K562 (cell line): ENCODE measurements at regions not wholly inside any gene's neighbourhood (a gene's known extent, or its start where the extent isn't known, plus 50 kb on each side); places are given as distances from the start of the nearest gene placed in this dataset.

Source experiments
- ATAC-seq: fragments of 200-7000 bp; cut with Tn5 transposase; 3 replicates; pipeline ENCODE4 v1.9.1; 2020; ENCODE audit warnings: moderate library complexity
- BruUV-seq: library from RNA; stranded (reverse); fragments of 400-500 nt; replicated peaks from 2 replicates; lab custom pipeline; 2021; lab: Mats Ljungman, UMichigan
- CTCF ChIA-PET: fragments of 300-600 bp; formaldehyde crosslinking; extraction: SDS; loops from one replicate; lab custom pipeline; 2021; ENCODE audit warnings: low intra/inter-chr PET ratio; lab: Yijun Ruan, JAX
- POLR2A ChIA-PET: fragments of 300-600, 350-650 bp; sonication (Branson Sonifier 250); formaldehyde crosslinking; extraction: SDS; loops from one replicate; lab custom pipeline; 2021; ENCODE audit warnings: antibody characterized with exemption, inconsistent platforms; lab: Yijun Ruan, JAX
- DNase-seq, 4 experiments: peaks; one replicate each; pipeline versions ENCODE4 v3.0.0 to v3.0.0-alpha.2; 2011 to 2018; ENCODE audit warnings: low spot score in 3 of 4, mixed read lengths in 3 of 4; ENCODE audit errors: extremely low read depth in 1 of 4
- FAIRE-seq: peaks from 2 replicates; lab custom pipeline; 2011; peaks lifted over from hg19 to GRCh38; lab: Jason Lieb, UNC
- H2AFZ ChIP-seq: 2 replicates; pipeline ENCODE4 v1.6.0; 2011; ENCODE audit warnings: low read depth, low read length, control low read depth, inconsistent platforms
- H3K27ac ChIP-seq: fragments of 200-600 bp; 3 replicates; pipeline ENCODE4 v1.8.0; 2011; ENCODE audit warnings: low read depth, mild to moderate bottlenecking, control low read depth, inconsistent platforms, low read length, moderate library complexity, mixed read lengths; ENCODE audit errors: extremely low read depth
- H3K27me3 ChIP-seq, 2 experiments: fragments of 300-600 bp in 1 of 2; 2 replicates in 1 of 2; 3 replicates in 1 of 2; pipeline versions ENCODE4 v1.6.0 to v1.8.0; 2011; ENCODE audit warnings: inconsistent platforms in 2 of 2, low read length in 2 of 2, mild to moderate bottlenecking in 1 of 2, mixed read lengths in 1 of 2, moderate library complexity in 1 of 2; ENCODE audit not compliant: control insufficient read depth in 2 of 2, insufficient read depth in 2 of 2
- H3K36me3 ChIP-seq: fragments of 300-600 bp; 3 replicates; pipeline ENCODE4 v1.8.0; 2011; ENCODE audit warnings: mild to moderate bottlenecking, low read length, inconsistent platforms; ENCODE audit not compliant: control insufficient read depth, insufficient read depth
- H3K4me1 ChIP-seq, 2 experiments: fragments of 200-600 bp in 1 of 2; replicated peaks in 1 of 2; 2 replicates in 1 of 2; 3 replicates in 1 of 2; pipeline versions ENCODE4 v1.5.1 to v1.8.0; 2011; ENCODE audit warnings: inconsistent platforms in 2 of 2, low read length in 2 of 2, mild to moderate bottlenecking in 1 of 2, mixed read lengths in 1 of 2, moderate library complexity in 1 of 2; ENCODE audit not compliant: control insufficient read depth in 2 of 2, insufficient read depth in 2 of 2
- H3K4me2 ChIP-seq: 2 replicates; pipeline ENCODE4 v1.6.1; 2011; ENCODE audit warnings: low read length, control low read depth, inconsistent platforms, mixed read lengths; ENCODE audit not compliant: insufficient read depth
- H3K4me3 ChIP-seq: fragments of 200-600 bp; sonication (generic), shearing (Covaris generic); 2 replicates; pipeline ENCODE4 v1.5.1; 2016; ENCODE audit warnings: control low read depth, inconsistent platforms
- H3K79me2 ChIP-seq: fragments of 200-600 bp; 3 replicates; pipeline ENCODE4 v1.8.0; 2011; ENCODE audit warnings: low read length, inconsistent platforms; ENCODE audit not compliant: control insufficient read depth, insufficient read depth
- H3K9ac ChIP-seq, 2 experiments: 2 replicates each; pipeline versions ENCODE4 v1.6.0 to v1.6.1; 2011; ENCODE audit warnings: low read depth in 2 of 2, low read length in 2 of 2, control low read depth in 1 of 2, inconsistent platforms in 1 of 2, mild to moderate bottlenecking in 1 of 2, mixed read lengths in 1 of 2; ENCODE audit not compliant: insufficient read depth in 1 of 2
- H3K9me1 ChIP-seq: one replicate; pipeline ENCODE4 v1.6.0; 2011; ENCODE audit warnings: inconsistent platforms, mild to moderate bottlenecking, low read length, moderate library complexity; ENCODE audit not compliant: control insufficient read depth, insufficient read depth
- H3K9me3 ChIP-seq: replicated peaks from 2 replicates; pipeline ENCODE4 v1.5.1; 2011; ENCODE audit warnings: low read depth, low read length, inconsistent platforms; ENCODE audit not compliant: control insufficient read depth, insufficient read depth
- H4K20me1 ChIP-seq: replicated peaks from 2 replicates; pipeline ENCODE4 v1.6.1; 2011; ENCODE audit warnings: low read length, inconsistent platforms, mixed read lengths; ENCODE audit not compliant: control insufficient read depth, insufficient read depth
- MAFK ChIP-seq: IDR thresholded peaks from 2 replicates; pipeline ENCODE4 v1.6.1; 2011; ENCODE audit warnings: low read length, improper control_type of control experiment
- MED1 ChIP-seq: sonication (generic); formaldehyde crosslinking; IDR thresholded peaks from 2 replicates; pipeline ENCODE4 v1.8.1; 2023; ENCODE audit warnings: missing genetic modification reagents, borderline replicate concordance
- NR2C1 ChIP-seq, 2 experiments: fragments of 450-650 bp; IDR thresholded peaks; 2 replicates each; pipeline ENCODE4 v1.6.1; 2017; ENCODE audit warnings: mild to moderate bottlenecking in 2 of 2, antibody characterized with exemption in 1 of 2, inconsistent platforms in 1 of 2, missing compliant biosample characterization in 1 of 2, missing genetic modification characterization in 1 of 2
- NR4A1 ChIP-seq, 2 experiments: fragments of 250-450 bp in 1 of 2; fragments of 450-650 bp in 1 of 2; sonication (Bioruptor Pico) in 1 of 2; IDR thresholded peaks; 2 replicates each; pipeline versions ENCODE4 v1.4.0 to v1.6.1; 2016 to 2020; ENCODE audit warnings: mild to moderate bottlenecking in 2 of 2, missing compliant biosample characterization in 1 of 2, missing genetic modification characterization in 1 of 2, moderate library complexity in 1 of 2
- RNF2 ChIP-seq: sonication (generic); IDR thresholded peaks from 2 replicates; pipeline ENCODE4 v1.6.1; 2016
- SMARCA4 ChIP-seq: fragments of 450-650 bp; IDR thresholded peaks from 2 replicates; pipeline ENCODE4 v1.6.1; 2016
- STAG1 ChIP-seq: sonication (generic); formaldehyde crosslinking; IDR thresholded peaks from 2 replicates; pipeline ENCODE4 v1.5.0; 2020; ENCODE audit warnings: missing genetic modification reagents, borderline replicate concordance
- ZNF224 ChIP-seq: sonication (generic); formaldehyde crosslinking; IDR thresholded peaks from 2 replicates; pipeline ENCODE4 v1.8.0; 2022; ENCODE audit warnings: mild to moderate bottlenecking, missing genetic modification reagents
- WGBS: fragments of 100-300 bp; shearing (Covaris generic); methylation state at CpG from one replicate; pipeline ENCODE4 v1.1.6; 2016; ENCODE audit warnings: low coverage, mixed read lengths; ENCODE audit not compliant: insufficient coverage; ENCODE audit errors: missing lambda C conversion rate; 5-methylcytosine and 5-hydroxymethylcytosine counted together
- in situ Hi-C: fragments of 300-500 bp; cut with MboI; formaldehyde crosslinking; loops from 4 replicates; pipeline ENCODE4 v1.15.0; 2018; ENCODE audit warnings: inconsistent platforms, mixed read lengths
- intact Hi-C: fragments of 100-400 bp; cut with micrococcal nuclease; formaldehyde crosslinking; loops from 2 replicates; pipeline ENCODE4 v1.14.2; 2022
- TF ChIP-seq, protein P1 (sequence below): fragments of 250-450 bp; sonication (Bioruptor Pico); IDR thresholded peaks from 2 replicates; pipeline ENCODE4 v1.5.0; 2020; ENCODE audit warnings: mild to moderate bottlenecking, borderline replicate concordance
- TF ChIP-seq, protein P2 (sequence below): fragments of 450-650 bp; IDR thresholded peaks from 2 replicates; pipeline ENCODE4 v1.6.1; 2014; ENCODE audit warnings: low read depth, mild to moderate bottlenecking, moderate library complexity, borderline replicate concordance
- TF ChIP-seq, protein P3 (sequence below): fragments of 250-450 bp; sonication (Bioruptor Pico); IDR thresholded peaks from 2 replicates; pipeline ENCODE4 v1.5.0; 2020; ENCODE audit warnings: mild to moderate bottlenecking
- TF ChIP-seq, protein P4 (sequence below): fragments of 250-450 bp; sonication (Bioruptor Pico); IDR thresholded peaks from 2 replicates; pipeline ENCODE4 v1.5.0; 2021

DNA sequence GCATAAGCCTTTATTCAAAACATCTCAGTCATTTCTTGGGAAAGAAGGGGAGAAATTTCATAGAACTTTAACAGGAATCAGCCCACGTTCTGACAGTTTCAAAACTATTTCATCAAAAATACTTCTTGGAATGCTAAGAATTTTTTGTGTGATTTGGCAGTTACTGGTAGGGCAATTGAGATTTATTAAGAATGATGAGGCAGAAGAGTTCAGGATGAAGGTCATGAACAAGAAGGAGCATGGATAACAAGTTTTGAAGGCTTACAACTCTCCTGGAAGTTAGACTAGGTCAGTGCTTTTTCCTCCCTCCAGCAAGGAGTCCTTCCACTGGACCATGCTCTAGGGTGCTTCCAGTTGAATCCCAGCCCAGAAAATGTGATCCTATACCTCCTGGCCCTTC, 569.9 kb downstream of the ANKRD7 start:
- POLR2A ChIA-PET: no interaction called here
- no peaks in the 10 kb centered on the region for H3K36me3 ChIP-seq
- H3K27ac ChIP-seq: no peak overlapping the region
- DNase-seq (no peak), ATAC-seq (no peak), FAIRE-seq (no peak)
- no TSS peak for BruUV-seq
- H3K4me1 ChIP-seq: no peaks in the 10 kb centered on the region
- H4K20me1 ChIP-seq: no peaks in the 10 kb centered on the region
- in situ Hi-C loops: no loop called here
- H3K9me1 ChIP-seq: no peaks in the 10 kb centered on the region
- 0 out of 2 replicates have a peak, but pooled peaks cover 2% of the 10 kb centered on the region for H3K9me3 ChIP-seq
- no peak overlapping the region for H3K4me3 ChIP-seq
- H3K9ac ChIP-seq: no peak overlapping the region
- no peaks in the 10 kb centered on the region for H3K79me2 ChIP-seq
- intact Hi-C loops: no loop called here
- CTCF ChIA-PET: no interaction called here
- H3K4me2 ChIP-seq: no peak overlapping the region
- H2AFZ ChIP-seq: no peak overlapping the region
- WGBS: 0% methylated on average over 1 of the region's 1 CpG
- H3K27me3 ChIP-seq: no peaks in the 10 kb centered on the region
- TF ChIP-seq, protein P1, sequence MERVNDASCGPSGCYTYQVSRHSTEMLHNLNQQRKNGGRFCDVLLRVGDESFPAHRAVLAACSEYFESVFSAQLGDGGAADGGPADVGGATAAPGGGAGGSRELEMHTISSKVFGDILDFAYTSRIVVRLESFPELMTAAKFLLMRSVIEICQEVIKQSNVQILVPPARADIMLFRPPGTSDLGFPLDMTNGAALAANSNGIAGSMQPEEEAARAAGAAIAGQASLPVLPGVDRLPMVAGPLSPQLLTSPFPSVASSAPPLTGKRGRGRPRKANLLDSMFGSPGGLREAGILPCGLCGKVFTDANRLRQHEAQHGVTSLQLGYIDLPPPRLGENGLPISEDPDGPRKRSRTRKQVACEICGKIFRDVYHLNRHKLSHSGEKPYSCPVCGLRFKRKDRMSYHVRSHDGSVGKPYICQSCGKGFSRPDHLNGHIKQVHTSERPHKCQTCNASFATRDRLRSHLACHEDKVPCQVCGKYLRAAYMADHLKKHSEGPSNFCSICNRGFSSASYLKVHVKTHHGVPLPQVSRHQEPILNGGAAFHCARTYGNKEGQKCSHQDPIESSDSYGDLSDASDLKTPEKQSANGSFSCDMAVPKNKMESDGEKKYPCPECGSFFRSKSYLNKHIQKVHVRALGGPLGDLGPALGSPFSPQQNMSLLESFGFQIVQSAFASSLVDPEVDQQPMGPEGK (CRISPR knock-in tag): no peak
- TF ChIP-seq NR2C1 (IDR thresholded peaks at IDR 0.05) (no peak), NR2C1 (tag; IDR thresholded peaks at IDR 0.05) (no peak), MED1 (CRISPR knock-in tag) (no peak), SMARCA4 (no peak), MAFK (no peak), STAG1 (CRISPR knock-in tag) (no peak), NR4A1 (CRISPR knock-in tag; IDR thresholded peaks at IDR 0.05) (no peak), NR4A1 (tag; IDR thresholded peaks at IDR 0.05) (no peak), RNF2 (no peak), ZNF224 (CRISPR knock-in tag) (no peak)
- TF ChIP-seq, protein P2, sequence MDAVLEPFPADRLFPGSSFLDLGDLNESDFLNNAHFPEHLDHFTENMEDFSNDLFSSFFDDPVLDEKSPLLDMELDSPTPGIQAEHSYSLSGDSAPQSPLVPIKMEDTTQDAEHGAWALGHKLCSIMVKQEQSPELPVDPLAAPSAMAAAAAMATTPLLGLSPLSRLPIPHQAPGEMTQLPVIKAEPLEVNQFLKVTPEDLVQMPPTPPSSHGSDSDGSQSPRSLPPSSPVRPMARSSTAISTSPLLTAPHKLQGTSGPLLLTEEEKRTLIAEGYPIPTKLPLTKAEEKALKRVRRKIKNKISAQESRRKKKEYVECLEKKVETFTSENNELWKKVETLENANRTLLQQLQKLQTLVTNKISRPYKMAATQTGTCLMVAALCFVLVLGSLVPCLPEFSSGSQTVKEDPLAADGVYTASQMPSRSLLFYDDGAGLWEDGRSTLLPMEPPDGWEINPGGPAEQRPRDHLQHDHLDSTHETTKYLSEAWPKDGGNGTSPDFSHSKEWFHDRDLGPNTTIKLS: no peak
- TF ChIP-seq, protein P3, sequence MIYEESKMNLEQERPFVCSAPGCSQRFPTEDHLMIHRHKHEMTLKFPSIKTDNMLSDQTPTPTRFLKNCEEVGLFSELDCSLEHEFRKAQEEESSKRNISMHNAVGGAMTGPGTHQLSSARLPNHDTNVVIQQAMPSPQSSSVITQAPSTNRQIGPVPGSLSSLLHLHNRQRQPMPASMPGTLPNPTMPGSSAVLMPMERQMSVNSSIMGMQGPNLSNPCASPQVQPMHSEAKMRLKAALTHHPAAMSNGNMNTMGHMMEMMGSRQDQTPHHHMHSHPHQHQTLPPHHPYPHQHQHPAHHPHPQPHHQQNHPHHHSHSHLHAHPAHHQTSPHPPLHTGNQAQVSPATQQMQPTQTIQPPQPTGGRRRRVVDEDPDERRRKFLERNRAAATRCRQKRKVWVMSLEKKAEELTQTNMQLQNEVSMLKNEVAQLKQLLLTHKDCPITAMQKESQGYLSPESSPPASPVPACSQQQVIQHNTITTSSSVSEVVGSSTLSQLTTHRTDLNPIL (CRISPR knock-in tag): no peak
- TF ChIP-seq, protein P4, sequence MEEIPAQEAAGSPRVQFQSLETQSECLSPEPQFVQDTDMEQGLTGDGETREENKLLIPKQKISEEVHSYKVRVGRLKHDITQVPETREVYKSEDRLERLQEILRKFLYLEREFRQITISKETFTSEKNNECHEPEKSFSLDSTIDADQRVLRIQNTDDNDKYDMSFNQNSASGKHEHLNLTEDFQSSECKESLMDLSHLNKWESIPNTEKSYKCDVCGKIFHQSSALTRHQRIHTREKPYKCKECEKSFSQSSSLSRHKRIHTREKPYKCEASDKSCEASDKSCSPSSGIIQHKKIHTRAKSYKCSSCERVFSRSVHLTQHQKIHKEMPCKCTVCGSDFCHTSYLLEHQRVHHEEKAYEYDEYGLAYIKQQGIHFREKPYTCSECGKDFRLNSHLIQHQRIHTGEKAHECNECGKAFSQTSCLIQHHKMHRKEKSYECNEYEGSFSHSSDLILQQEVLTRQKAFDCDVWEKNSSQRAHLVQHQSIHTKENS (CRISPR knock-in tag): no peak
